ENCODE measurements at regions not wholly inside any gene's neighbourhood (a gene's known extent, or its start where the extent isn't known, plus 50 kb on each side); places are given as distances from the start of the nearest gene placed in this dataset.

DNA sequence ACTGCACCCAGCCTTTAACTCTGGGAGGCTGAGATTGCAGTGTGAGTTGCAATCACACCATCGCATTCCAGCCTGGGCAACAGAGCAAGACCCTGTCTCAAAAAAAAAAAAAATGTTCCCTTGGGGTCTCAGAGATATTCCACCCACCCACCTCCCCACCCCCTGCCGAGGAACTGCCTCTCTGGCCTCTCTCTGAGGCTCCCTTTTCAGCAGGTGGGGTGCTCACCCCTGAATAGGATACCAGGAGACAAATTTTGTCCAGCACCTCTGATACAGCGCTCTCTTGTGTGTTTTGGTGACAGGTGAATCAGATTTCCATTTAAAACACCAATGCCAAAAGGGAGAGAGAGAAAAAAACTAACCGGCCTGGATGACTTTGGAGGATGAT, 92.6 kb upstream of the KIF5B start:
- TF ChIP-seq, protein P1, sequence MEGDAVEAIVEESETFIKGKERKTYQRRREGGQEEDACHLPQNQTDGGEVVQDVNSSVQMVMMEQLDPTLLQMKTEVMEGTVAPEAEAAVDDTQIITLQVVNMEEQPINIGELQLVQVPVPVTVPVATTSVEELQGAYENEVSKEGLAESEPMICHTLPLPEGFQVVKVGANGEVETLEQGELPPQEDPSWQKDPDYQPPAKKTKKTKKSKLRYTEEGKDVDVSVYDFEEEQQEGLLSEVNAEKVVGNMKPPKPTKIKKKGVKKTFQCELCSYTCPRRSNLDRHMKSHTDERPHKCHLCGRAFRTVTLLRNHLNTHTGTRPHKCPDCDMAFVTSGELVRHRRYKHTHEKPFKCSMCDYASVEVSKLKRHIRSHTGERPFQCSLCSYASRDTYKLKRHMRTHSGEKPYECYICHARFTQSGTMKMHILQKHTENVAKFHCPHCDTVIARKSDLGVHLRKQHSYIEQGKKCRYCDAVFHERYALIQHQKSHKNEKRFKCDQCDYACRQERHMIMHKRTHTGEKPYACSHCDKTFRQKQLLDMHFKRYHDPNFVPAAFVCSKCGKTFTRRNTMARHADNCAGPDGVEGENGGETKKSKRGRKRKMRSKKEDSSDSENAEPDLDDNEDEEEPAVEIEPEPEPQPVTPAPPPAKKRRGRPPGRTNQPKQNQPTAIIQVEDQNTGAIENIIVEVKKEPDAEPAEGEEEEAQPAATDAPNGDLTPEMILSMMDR (conservative IDR thresholded peaks at IDR 0.05) = no peak
- no peak for TF ChIP-seq ZFX (IDR thresholded peaks at IDR 0.05)
- H3K27ac ChIP-seq = no peak overlapping the region

GRCh38 chr10:32147730-32148129, 91.5 kb upstream of the KIF5B start:
- TF ChIP-seq ZFX (IDR thresholded peaks at IDR 0.05) = no peak
- TF ChIP-seq, protein P1 (conservative IDR thresholded peaks at IDR 0.05) = no peak

GRCh38 chr10:32146166-32146565, 89.9 kb upstream of the KIF5B start:
- TF ChIP-seq, protein P1 (conservative IDR thresholded peaks at IDR 0.05) = no peak
- TF ChIP-seq ZFX (IDR thresholded peaks at IDR 0.05) = no peak
- no peak overlapping the region for H3K27ac ChIP-seq

More at GRCh38 chr10:32147730-32148129, 91.5 kb upstream of the KIF5B start:
- no peak overlapping the region for H3K27ac ChIP-seq

DNA sequence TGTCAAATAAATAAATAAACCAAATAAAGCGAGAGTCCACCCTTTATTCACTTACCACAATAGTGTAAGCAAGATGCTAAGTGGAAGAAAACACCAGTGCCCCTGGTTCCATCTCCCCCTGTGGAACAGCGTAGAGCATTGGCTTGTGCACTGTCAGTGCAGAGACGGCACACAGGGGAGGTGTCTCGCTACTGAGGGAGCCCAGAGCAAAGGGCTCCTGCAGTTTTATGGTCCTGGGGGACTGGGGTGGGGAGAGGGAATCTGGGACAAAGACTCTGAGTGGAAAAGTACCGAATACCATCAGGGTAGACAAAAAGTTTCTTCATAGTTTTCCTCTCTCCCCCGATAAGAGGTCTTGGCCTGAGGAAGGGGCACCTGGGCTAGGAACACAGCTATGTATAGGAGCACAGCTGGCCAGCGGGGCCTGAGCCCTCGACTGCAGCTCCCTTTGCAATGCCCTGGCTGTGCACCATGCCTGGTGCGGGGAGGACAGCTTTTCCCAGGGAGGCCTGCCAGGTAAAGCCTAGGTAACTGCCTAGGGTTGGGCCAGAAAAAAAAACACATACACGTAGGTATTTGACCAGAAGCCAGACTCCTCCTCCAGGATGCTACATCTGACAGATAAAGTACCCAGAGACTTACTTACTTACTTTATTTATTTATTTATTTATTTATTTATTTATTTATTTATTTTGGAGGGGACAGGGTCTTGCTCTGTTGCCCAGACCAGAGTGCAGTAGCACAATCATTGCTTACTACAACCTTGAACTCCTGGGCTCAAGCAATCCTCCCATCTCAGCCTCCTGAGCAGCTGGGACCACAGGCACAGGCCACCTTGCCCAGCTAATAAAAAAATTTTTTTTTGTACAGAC, 88.8 kb upstream of the KIF5B start:
- TF ChIP-seq ZFX (IDR thresholded peaks at IDR 0.05) = no peak
- TF ChIP-seq, protein P1 (conservative IDR thresholded peaks at IDR 0.05) = no peak

GRCh38 chr10:32143302-32143847, 87.2 kb upstream of the KIF5B start:
- TF ChIP-seq ZFX (IDR thresholded peaks at IDR 0.05) = no peak
- TF ChIP-seq, protein P1 (conservative IDR thresholded peaks at IDR 0.05) = no peak
- no peak overlapping the region for H3K27ac ChIP-seq

More for the DNA sequence above, 88.8 kb upstream of the KIF5B start:
- H3K27ac ChIP-seq = peak overlapping the region; percentile 9

GRCh38 chr10:32142646-32143045, 86.4 kb upstream of the KIF5B start:
- no peak overlapping the region for H3K27ac ChIP-seq
- TF ChIP-seq, protein P1 (conservative IDR thresholded peaks at IDR 0.05) = no peak
